ENCODE measurements at regions not wholly inside any gene's neighbourhood (a gene's known extent, or its start where the extent isn't known, plus 50 kb on each side); places are given as distances from the start of the nearest gene placed in this dataset.

- Histone ChIP-seq H3K27me3 (replicated peaks; ENCODE audit: insufficient read depth) (no peaks in the 10 kb centered on the region), H3K9ac (no peak overlapping the region), H3K9me2 (ENCODE audit: insufficient read depth) (no peaks in the 10 kb centered on the region), H3K4me3 (no peak overlapping the region), H3K4me2 (ENCODE audit: unreplicated experiment) (no peak overlapping the region), H3K79me2 (ENCODE audit: insufficient read depth) (no peaks in the 10 kb centered on the region), H3K9me3 (ENCODE audit: low read depth) (no peaks in the 10 kb centered on the region), H3K36me3 (ENCODE audit: low read depth) (no peaks in the 10 kb centered on the region), H3K27ac (no peak overlapping the region), H4K20me1 (ENCODE audit: insufficient read depth) (no peaks in the 10 kb centered on the region), H3F3A (ENCODE audit: insufficient read depth) (peaks cover 4% of the 10 kb centered on the region), H3K4me1 (ENCODE audit: insufficient read depth) (peaks cover 7% of the 10 kb centered on the region), H2AFZ (no peak overlapping the region)
- TF ChIP-seq EZH2phosphoT487 (IDR thresholded peaks at IDR 0.05; ENCODE audit: insufficient read depth, low read depth): no peak
- TF ChIP-seq EZH2 (IDR thresholded peaks at IDR 0.05; ENCODE audit: insufficient read depth, poor library complexity, severe bottlenecking): no peak
- 92 to 94% methylated on average over 3 of the region's 3 CpGs for WGBS, 2 experiments (ENCODE audit: low coverage in 1 of 2, low lambda C conversion rate in 2 of 2, missing lambda C conversion rate in 2 of 2)
- no peak for DNase-seq
- in situ Hi-C loops (cut with MboI): no loop called here
Observed at GRCh38 chr2:48173141-48173540, 141.3 kb upstream of the FOXN2 start.

- no peaks in the 10 kb centered on the region for H3K79me2 ChIP-seq (ENCODE audit: insufficient read depth)
- H4K20me1 ChIP-seq (ENCODE audit: insufficient read depth): no peaks in the 10 kb centered on the region
- H3K4me2 ChIP-seq (ENCODE audit: unreplicated experiment): no peak overlapping the region
- no peaks in the 10 kb centered on the region for H3K27me3 ChIP-seq (replicated peaks; ENCODE audit: insufficient read depth)
- TF ChIP-seq EZH2 (IDR thresholded peaks at IDR 0.05; ENCODE audit: insufficient read depth, poor library complexity, severe bottlenecking) (no peak), EZH2phosphoT487 (IDR thresholded peaks at IDR 0.05; ENCODE audit: insufficient read depth, low read depth) (no peak)
- H2AFZ ChIP-seq: peak overlapping the region; percentile 31; the same call in 1 of the 2 replicates
- 64 to 69% methylated on average over 2 of the region's 2 CpGs for WGBS, 2 experiments (ENCODE audit: low coverage in 1 of 2, low lambda C conversion rate in 2 of 2, missing lambda C conversion rate in 2 of 2)
- in situ Hi-C loops (cut with MboI): no loop called here
- H3F3A ChIP-seq (ENCODE audit: insufficient read depth): peaks cover 4% of the 10 kb centered on the region
- DNase-seq: peak; percentile 2
- H3K9ac ChIP-seq: no peak overlapping the region
- no peaks in the 10 kb centered on the region for H3K9me3 ChIP-seq (ENCODE audit: low read depth)
- H3K9me2 ChIP-seq (ENCODE audit: insufficient read depth): no peaks in the 10 kb centered on the region
- H3K36me3 ChIP-seq (ENCODE audit: low read depth): no peaks in the 10 kb centered on the region
- H3K4me3 ChIP-seq: no peak overlapping the region
- no peak overlapping the region for H3K27ac ChIP-seq
- peaks cover 7% of the 10 kb centered on the region for H3K4me1 ChIP-seq (ENCODE audit: insufficient read depth)
Observed at GRCh38 chr2:48174503-48174902, 140.0 kb upstream of the FOXN2 start.

- H3K79me2 ChIP-seq (ENCODE audit: insufficient read depth): no peaks in the 10 kb centered on the region
- peak overlapping the region; percentile 41 for H3K27ac ChIP-seq
- H2AFZ ChIP-seq: peak overlapping the region; percentile 31; the same call in 1 of the 2 replicates
- no peaks in the 10 kb centered on the region for H3K9me2 ChIP-seq (ENCODE audit: insufficient read depth)
- H3K9ac ChIP-seq: no peak overlapping the region; the same call in 1 of the 2 replicates
- H4K20me1 ChIP-seq (ENCODE audit: insufficient read depth): no peaks in the 10 kb centered on the region
- DNase-seq: peak; percentile 84
- H3K4me2 ChIP-seq (ENCODE audit: unreplicated experiment): no peak overlapping the region
- TF ChIP-seq EZH2 (IDR thresholded peaks at IDR 0.05; ENCODE audit: insufficient read depth, poor library complexity, severe bottlenecking): no peak
- TF ChIP-seq EZH2phosphoT487 (IDR thresholded peaks at IDR 0.05; ENCODE audit: insufficient read depth, low read depth): no peak
- WGBS, 2 experiments (ENCODE audit: low coverage in 1 of 2, low lambda C conversion rate in 2 of 2, missing lambda C conversion rate in 2 of 2): 1 to 2% methylated on average over 4 of the region's 4 CpGs
- peaks cover 7% of the 10 kb centered on the region for H3K4me1 ChIP-seq (ENCODE audit: insufficient read depth)
- H3K4me3 ChIP-seq: no peak overlapping the region
- H3F3A ChIP-seq (ENCODE audit: insufficient read depth): peaks cover 4% of the 10 kb centered on the region
- no peaks in the 10 kb centered on the region for H3K27me3 ChIP-seq (replicated peaks; ENCODE audit: insufficient read depth)
- no peaks in the 10 kb centered on the region for H3K9me3 ChIP-seq (ENCODE audit: low read depth)
- H3K36me3 ChIP-seq (ENCODE audit: low read depth): no peaks in the 10 kb centered on the region
- in situ Hi-C loops (cut with MboI): no loop called here
Observed at GRCh38 chr2:48175254-48175653, 139.2 kb upstream of the FOXN2 start.

GRCh38 chr2:48175656-48176055 is 138.8 kb upstream of the FOXN2 start:
- peaks cover 7% of the 10 kb centered on the region for H3K4me1 ChIP-seq (ENCODE audit: insufficient read depth)
- peaks cover 4% of the 10 kb centered on the region for H3F3A ChIP-seq (ENCODE audit: insufficient read depth)
- no peaks in the 10 kb centered on the region for H4K20me1 ChIP-seq (ENCODE audit: insufficient read depth)
- no peaks in the 10 kb centered on the region for H3K36me3 ChIP-seq (ENCODE audit: low read depth)
- TF ChIP-seq EZH2phosphoT487 (IDR thresholded peaks at IDR 0.05; ENCODE audit: insufficient read depth, low read depth): no peak
- TF ChIP-seq EZH2 (IDR thresholded peaks at IDR 0.05; ENCODE audit: insufficient read depth, poor library complexity, severe bottlenecking): no peak
- no peak overlapping the region for H3K4me2 ChIP-seq (ENCODE audit: unreplicated experiment)
- no peaks in the 10 kb centered on the region for H3K9me3 ChIP-seq (ENCODE audit: low read depth)
- H3K4me3 ChIP-seq: no peak overlapping the region
- DNase-seq: no peak
- no peaks in the 10 kb centered on the region for H3K79me2 ChIP-seq (ENCODE audit: insufficient read depth)
- in situ Hi-C loops (cut with MboI): no loop called here
- peak overlapping the region; percentile 41; the same call in 1 of the 2 replicates for H3K27ac ChIP-seq
- no peak overlapping the region for H3K9ac ChIP-seq
- no peaks in the 10 kb centered on the region for H3K9me2 ChIP-seq (ENCODE audit: insufficient read depth)
- H2AFZ ChIP-seq: no peak overlapping the region
- no peaks in the 10 kb centered on the region for H3K27me3 ChIP-seq (replicated peaks; ENCODE audit: insufficient read depth)

GRCh38 chr2:48176876-48177275 is 137.6 kb upstream of the FOXN2 start:
- Histone ChIP-seq H3K4me2 (ENCODE audit: unreplicated experiment) (no peak overlapping the region), H2AFZ (no peak overlapping the region), H3K36me3 (ENCODE audit: low read depth) (no peaks in the 10 kb centered on the region), H3K4me3 (no peak overlapping the region), H3K9ac (no peak overlapping the region), H3K4me1 (ENCODE audit: insufficient read depth) (peaks cover 7% of the 10 kb centered on the region), H3K9me2 (ENCODE audit: insufficient read depth) (no peaks in the 10 kb centered on the region), H3K9me3 (ENCODE audit: low read depth) (no peaks in the 10 kb centered on the region), H3K27me3 (replicated peaks; ENCODE audit: insufficient read depth) (no peaks in the 10 kb centered on the region), H3K27ac (no peak overlapping the region), H3K79me2 (ENCODE audit: insufficient read depth) (no peaks in the 10 kb centered on the region), H3F3A (ENCODE audit: insufficient read depth) (peaks cover 4% of the 10 kb centered on the region), H4K20me1 (ENCODE audit: insufficient read depth) (no peaks in the 10 kb centered on the region)
- TF ChIP-seq EZH2phosphoT487 (IDR thresholded peaks at IDR 0.05; ENCODE audit: insufficient read depth, low read depth) (no peak), EZH2 (IDR thresholded peaks at IDR 0.05; ENCODE audit: insufficient read depth, poor library complexity, severe bottlenecking) (no peak)
- in situ Hi-C loops (cut with MboI): no loop called here
- 75 to 83% methylated on average over 1 of the region's 1 CpG for WGBS, 2 experiments (ENCODE audit: low coverage in 1 of 2, low lambda C conversion rate in 2 of 2, missing lambda C conversion rate in 2 of 2)
- no peak for DNase-seq

Data from GM23248 (cell line).